ENCODE measurements at regions not wholly inside any gene's neighbourhood (a gene's known extent, or its start where the extent isn't known, plus 50 kb on each side); places are given as distances from the start of the nearest gene placed in this dataset.

GRCh38 chr16:50461400-50461760, 86.8 kb upstream of the NKD1 start:
- POLR2A ChIA-PET, result no interaction called here

More at GRCh38 chr16:50461400-50461760, 86.8 kb upstream of the NKD1 start:
- no peaks in the 10 kb centered on the region for H3K9me3 Mint-ChIP-seq
- no peak for DNase-seq (ENCODE audit: low spot score)
- TF ChIP-seq OVOL2 (CRISPR knock-in tag; IDR thresholded peaks at IDR 0.05; ENCODE audit: borderline replicate concordance) (no peak), JAZF1 (CRISPR knock-in tag; IDR thresholded peaks at IDR 0.05) (no peak), ZNF121 (CRISPR knock-in tag; IDR thresholded peaks at IDR 0.05) (no peak), SOX15 (CRISPR knock-in tag; IDR thresholded peaks at IDR 0.05) (no peak), AFF4 (CRISPR knock-in tag; IDR thresholded peaks at IDR 0.05; ENCODE audit: borderline replicate concordance) (no peak), ZNF317 (CRISPR knock-in tag; IDR thresholded peaks at IDR 0.05; ENCODE audit: borderline replicate concordance, low read depth) (no peak), STAT6 (CRISPR knock-in tag; conservative IDR thresholded peaks at IDR 0.05; ENCODE audit: low read depth) (no peak), GRHL2 (CRISPR knock-in tag; IDR thresholded peaks at IDR 0.05; ENCODE audit: insufficient replicate concordance, severe bottlenecking) (no peak), ZNF425 (CRISPR knock-in tag; conservative IDR thresholded peaks at IDR 0.05) (no peak), PRRX2 (CRISPR knock-in tag; IDR thresholded peaks at IDR 0.05) (no peak), AR (CRISPR knock-in tag; IDR thresholded peaks at IDR 0.05) (no peak), ELF4 (CRISPR knock-in tag; IDR thresholded peaks at IDR 0.05; ENCODE audit: low read depth) (no peak), RELA (CRISPR knock-in tag; IDR thresholded peaks at IDR 0.05; ENCODE audit: borderline replicate concordance) (no peak), ZNF281 (CRISPR knock-in tag; IDR thresholded peaks at IDR 0.05) (no peak)
- CTCF ChIA-PET, result interaction anchor here (0.9 to 1.8 kb wide), 4 partner anchors 8 to 204 kb away, joined by 3 to 4 read pairs (median 4); no protein-coding TSS in a partner anchor
- H3K4me3 Mint-ChIP-seq, result no peak overlapping the region
- no peak for ATAC-seq
- H3K27ac Mint-ChIP-seq, result no peak overlapping the region
- H3K36me3 Mint-ChIP-seq, result no peaks in the 10 kb centered on the region
- peaks cover 67% of the 10 kb centered on the region for H3K4me1 Mint-ChIP-seq
- H3K27me3 Mint-ChIP-seq (ENCODE audit: low read depth), result peaks cover 41% of the 10 kb centered on the region

Data from WTC11 (cell line).